Fibroblast of skin of left quadriceps (primary cell): ENCODE measurements at regions not wholly inside any gene's neighbourhood (a gene's known extent, or its start where the extent isn't known, plus 50 kb on each side); places are given as distances from the start of the nearest gene placed in this dataset.

Experiments
- DNase-seq, 2 experiments: peaks; one replicate each; pipeline ENCODE4 v3.0.0-alpha.2; 2013; ENCODE audit warnings: low read depth in 2 of 2

DNA sequence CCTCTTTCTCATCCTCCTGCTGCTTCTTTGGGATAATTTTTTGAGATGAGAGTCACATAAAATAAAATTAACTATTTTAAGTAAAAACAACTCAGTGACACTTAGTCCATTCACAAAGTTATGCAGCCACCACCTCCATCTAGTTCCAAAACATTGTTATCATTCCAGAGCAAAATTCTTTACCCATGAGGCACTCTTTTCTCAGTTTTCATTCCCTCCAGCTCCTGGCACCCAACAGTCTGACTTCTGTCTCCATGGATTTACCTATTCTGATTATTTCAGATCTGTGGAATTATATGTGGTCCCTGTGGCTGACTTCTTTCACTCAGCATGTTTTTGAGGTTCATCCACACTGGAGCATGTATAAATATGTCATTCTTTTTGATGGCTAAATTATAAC lies 239.9 kb upstream of the DYNLRB2 start:
- DNase-seq, result peak; percentile 59 to 64

DNA sequence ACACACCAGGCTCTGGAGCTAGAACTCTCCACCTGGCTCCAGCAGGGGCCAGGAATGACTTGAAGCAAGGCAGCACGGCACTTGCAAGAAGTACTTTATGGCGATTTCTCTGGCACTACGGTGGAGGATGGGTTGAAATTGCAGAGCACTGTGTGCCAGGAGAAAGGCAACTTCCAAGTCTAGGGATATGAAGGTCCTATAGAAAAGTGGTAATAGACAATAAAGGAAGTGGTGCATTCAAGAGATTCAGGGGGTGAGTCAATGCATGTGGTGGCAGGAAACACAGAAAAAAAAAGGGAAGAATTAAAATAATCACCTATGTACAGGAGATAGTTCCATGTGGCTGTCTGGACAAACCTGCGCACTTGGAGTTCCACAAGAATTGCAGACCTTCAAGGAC lies 240.3 kb upstream of the DYNLRB2 start:
- no peak for DNase-seq

DNA sequence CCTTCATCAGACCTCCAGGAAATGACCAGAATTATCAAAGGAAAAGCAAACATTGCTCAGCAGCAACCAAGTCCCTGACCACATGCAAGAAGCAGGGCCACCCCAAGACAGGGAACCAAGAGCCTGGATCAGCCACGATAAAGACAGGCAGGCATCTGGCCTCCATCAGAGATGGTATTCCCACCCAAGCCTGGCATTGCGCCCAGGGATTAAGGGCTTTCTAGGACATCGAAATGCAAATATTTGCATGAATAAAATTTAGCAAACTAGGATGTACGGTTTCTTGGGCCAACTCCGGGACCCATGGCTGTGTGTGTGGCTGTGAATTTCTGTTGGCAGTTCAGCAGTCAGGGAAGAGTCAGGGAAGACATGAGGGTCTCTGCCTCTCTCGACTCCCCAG lies 241.4 kb upstream of the DYNLRB2 start:
- peak in 1 of 2 experiments; percentile 46 for DNase-seq

DNA sequence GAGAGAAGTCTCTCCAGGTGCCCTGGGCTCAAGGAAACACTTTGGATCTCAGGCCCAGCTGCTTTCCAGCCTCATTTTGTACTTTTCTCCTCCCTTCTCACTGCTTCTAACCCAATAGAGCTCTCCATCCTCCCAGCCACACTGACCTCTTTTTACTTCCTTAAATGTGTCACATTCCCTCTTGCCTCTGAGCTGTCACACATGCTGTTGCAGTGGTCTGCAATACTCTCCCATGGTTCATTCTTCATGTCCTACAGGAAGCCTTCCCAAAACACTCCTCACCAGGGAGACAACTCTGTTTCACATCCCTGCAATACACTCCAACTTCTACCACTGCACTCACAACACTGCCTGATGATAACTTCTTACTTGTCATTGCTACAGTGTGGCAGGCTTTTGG lies 242.1 kb upstream of the DYNLRB2 start:
- DNase-seq, result no peak

DNA sequence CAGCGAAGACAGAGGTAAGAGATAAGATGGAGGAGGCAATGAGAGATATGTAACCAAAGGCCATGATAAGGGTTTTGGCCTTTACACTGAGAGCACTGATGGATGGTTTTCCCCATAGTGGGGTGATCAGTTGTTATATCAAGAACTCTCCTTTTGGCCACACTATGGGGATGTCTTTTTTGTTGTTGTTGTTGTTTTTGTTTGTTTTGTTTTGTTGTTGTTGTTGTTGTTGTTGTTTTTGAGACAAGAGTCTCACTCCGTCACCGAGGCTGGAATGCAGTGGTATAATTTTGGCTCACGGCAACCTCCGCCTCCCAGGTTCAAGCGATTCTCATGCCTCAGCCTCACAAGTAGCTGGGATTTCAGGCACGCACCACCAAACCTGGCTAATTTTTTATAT lies 244.8 kb upstream of the DYNLRB2 start:
- no peak for DNase-seq

DNA sequence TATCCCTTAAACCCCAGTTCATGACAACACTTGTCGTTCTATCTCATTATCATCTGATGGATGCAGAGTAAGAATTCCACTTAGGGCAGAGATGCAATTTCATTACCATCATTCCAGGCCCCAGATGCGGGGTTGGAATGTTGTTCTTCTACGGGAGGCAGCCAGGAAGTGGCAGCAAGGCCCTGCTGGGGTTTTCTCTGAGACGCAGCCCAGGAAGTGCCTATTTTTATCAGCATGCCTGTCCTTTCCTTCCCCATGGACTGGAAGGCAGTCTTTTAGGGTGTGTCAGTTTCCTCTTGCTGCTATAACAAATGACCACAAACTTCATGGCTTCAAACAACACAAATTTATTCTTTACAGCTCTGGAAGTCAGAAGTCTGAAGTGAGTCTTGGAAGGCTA lies 246.6 kb upstream of the DYNLRB2 start:
- DNase-seq, result no peak

DNA sequence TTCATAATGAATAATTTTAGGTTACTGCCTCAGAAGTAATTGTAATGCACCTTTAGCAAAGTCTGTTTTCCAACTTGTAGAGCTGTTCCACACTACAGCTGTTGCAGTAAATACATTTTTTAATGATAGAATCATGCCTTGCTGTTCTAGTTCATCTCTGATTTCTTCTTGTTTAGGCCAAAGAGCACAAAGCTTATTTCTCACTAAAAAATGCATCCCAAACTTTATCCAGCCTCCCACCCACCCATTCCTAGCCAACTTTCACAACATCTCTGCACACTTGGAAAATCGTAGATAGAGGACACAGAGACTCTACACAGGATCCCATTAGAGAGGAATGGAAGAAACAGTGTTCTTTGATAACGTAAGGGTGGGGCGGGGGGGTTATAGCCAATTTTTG lies 252.2 kb upstream of the DYNLRB2 start:
- DNase-seq, result no peak

DNA sequence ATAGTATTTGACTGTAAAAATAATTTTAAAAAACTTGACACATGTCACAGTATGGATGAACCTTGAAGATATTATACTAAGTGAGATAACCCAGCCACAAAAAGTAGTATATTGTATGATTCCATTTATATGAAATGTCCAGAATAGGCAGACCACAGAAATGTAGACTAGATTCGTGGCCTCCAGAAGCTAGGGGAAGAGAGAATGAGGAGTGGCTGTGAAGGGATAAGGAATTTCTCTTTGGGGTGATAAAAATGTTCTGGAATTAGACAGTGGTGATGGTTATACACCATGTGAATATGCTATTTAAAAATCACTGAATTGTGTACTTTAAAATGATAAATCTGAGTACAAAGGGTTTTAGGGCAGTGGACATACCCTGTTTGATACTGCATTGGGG lies 253.1 kb upstream of the DYNLRB2 start:
- no peak for DNase-seq

DNA sequence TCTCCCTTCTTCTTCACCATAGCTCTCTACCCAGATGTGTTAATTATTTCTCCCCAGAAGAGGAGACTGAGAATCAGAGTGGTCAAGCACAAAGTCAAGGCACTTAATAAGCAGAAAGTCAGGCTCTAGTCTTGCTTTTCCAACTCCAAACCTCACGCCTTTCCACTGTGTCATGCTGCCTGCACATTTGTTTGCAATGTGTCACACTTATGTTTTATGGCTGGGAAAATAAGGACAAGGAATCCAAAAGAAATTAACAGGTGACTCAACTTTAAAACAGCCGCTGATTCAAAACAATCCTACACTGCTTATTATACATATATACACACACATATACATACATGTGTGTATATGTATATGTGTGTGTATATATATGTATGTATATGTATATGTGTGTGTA lies 255.7 kb upstream of the DYNLRB2 start:
- peak; percentile 63 for DNase-seq

DNA sequence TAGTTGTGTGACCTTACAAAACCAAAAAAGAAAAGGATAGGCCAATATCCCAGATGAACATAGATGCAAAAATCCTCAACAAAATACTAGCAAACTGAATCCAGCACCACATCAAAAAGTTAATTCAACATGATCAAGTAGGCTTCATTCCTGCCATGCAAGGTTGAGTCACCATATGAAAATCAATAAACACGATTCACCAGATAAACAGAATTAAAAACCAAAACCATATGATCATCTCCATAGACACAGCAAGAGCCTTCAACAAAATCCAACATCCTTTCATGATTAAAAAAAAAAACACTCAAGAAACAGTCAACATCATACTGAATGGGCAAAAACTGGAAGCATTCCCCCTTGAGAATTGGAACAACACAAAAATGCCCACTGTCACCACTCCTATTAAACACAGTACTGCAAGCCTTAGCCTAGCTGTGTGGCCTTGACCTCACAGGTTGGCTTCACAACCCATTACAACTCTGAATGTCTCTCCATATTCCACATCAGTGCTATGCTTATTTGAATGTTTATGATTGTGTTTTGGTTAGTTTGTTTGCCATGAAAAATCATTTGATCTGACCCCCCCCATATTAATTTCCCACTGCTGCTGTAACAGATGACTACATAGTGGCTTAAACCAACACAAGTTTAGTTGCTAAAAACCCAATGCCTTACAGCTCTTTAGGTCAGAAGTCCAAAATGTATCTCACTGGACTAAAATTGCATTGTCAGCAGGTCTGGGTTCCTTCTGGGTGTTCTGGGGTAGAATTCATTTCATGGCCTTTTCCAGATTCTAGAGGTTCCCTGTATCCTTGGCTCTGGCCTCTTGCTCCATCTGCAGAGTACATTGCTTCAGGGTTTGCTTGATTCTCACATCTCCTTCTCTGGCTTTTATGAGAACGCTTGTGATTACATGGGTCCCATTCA lies 257.1 kb upstream of the DYNLRB2 start:
- no peak for DNase-seq

DNA sequence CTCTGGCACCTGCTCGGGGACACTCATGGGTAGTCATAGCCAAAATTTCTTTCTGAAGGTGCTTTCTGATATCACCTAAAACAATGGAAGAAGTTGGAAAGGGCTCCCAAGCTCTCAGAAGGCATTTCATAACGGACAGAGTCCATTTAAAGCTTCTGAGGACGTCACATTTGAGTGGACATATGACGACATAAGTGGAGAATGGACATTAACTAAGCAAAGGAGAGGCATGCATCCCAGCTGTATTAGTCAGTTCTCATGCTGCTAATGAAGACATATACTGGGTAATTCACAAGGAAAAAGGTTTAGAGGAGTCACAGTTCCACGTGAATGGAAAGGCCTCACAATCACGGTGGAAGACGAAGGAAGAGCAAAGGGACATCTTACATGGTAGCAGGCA lies 260.2 kb upstream of the DYNLRB2 start:
- DNase-seq, result no peak

DNA sequence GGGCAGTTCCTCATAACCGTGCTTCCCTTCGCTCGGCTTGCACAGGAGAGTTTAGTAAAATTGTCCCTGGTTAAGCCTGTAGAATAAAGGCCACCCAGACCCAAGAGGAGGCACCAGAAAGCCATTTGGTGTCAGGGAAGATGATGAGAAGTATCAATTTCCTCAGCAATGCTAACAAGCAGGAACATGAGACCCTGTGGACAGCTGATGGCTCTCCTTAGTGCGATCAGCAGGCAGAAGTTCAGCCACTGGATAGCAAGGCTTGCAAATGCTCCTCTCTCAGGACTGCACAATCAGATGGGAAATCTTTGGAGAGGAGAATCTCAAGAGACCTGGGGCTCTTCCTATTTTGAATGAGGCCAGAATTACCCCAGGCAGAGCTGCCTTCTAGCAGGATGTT lies 261.1 kb upstream of the DYNLRB2 start:
- DNase-seq, result no peak

DNA sequence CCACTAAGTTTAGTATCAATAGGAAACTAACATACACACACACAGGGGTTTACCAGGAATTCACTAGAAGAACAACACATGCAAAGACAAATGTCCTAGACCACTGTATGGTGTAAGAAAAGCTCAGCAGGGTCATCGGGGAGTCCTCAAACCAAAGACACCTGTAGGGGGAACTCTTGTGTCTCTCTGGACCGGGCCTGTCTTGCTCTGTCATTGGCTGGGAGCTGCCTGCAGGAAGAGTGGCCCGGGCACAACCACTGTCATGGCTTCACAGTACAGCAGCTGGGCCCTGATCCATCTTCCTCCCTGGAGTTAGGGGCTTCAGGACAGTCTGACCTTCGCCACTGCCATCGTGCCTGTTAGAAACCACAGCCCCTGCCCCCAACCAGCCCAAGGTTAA lies 263.6 kb upstream of the DYNLRB2 start:
- DNase-seq, result no peak

DNA sequence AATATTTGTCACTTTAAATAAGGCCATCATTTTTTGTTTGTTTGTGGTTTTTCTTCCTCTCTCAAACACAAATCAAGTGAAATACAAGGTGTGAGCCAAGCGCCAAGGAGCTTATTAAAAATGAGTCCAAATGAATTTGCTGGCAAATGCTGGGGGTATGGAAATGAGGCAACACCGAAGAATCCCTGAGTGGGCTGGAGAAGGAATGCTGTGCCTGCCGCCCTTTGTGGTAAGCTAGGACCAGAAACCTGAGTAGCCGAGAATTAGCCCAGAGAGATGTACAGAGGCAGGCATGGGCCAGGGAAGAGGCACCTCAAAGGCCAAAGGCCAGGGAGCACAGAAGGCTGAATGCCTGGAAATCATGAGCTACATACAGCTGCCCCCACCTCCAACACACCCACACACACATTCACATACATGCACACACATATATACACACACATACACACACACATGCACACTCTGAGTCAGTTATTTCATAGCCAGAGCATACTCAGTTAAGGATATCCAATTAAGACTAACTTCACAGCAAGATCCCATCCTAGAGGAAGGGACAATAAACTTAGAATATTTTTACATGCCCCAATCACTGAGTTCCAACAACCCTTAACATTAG lies 266.1 kb upstream of the DYNLRB2 start:
- peak; percentile 60 to 61 for DNase-seq

DNA sequence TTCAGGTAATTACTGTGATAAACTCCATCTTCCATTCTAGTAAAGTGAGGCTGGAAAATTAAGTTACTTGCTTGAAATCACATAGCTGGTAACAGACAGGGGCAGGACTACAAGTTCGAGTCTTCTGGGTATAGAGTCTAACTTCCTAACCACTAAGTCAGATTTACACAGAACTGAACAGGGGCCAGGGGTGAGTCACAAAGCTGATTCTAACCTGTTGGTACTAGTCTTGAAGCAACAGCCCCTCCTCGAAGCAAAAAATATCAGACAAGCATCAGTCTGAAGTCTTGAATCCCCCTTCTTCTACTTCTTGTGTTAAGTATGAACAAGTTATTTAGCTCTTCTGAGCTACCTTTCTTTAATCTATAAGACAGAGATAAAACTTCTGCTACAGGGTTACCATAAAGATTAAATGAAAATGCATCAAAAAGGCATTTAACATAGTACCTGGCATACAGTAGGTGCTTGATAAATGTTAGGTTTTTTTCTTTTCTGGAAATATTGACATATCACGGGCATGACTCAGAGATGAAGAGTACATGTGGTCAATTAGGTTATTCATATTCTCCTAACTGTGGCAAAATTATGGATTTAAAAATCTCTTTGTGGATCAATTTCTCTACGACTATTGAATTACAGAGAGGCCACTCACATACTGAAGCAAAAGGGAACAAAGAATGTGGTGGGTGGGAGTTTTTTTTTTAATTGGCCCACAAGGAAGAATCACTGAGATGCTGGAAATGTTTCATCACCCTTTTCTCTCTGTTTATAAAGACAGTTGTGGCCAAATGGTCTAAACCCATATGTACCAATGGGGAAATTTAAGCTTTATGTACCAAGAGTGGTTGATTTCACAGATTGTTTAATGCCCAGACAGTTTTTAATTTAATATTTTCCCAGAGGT lies 266.9 kb upstream of the DYNLRB2 start:
- DNase-seq, result peak; percentile 56 to 62

DNA sequence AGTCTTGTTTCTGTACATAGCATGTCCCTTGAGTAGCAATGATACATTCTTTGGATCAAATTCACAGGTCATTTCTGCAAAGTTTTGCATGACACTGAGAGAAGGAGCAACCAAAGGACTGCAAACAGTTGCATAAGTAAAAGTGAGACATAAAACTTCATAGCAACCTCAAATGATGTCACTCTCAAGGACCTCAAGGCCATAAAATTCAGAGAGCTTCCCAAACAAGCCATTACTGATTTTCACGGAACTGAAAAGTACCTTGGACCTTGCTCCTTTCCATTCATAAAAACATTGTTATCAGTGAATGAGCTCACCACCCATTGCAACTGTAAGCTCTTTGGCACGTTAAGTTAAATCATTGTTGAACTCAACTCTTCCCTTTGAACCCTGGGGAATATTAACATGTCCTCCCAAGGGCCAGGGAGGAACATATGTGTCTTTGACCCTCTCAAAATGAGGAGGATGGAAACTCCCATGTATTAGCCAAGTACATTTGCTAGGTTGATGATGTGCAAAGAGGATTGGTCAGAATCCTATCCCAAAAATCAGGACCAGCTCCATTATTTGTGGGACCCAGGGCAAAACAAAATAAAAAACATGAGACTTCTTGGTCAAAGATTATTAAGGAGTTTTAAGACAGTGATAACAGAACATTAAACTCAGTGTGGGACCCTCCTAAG lies 275.0 kb upstream of the DYNLRB2 start:
- no peak for DNase-seq

DNA sequence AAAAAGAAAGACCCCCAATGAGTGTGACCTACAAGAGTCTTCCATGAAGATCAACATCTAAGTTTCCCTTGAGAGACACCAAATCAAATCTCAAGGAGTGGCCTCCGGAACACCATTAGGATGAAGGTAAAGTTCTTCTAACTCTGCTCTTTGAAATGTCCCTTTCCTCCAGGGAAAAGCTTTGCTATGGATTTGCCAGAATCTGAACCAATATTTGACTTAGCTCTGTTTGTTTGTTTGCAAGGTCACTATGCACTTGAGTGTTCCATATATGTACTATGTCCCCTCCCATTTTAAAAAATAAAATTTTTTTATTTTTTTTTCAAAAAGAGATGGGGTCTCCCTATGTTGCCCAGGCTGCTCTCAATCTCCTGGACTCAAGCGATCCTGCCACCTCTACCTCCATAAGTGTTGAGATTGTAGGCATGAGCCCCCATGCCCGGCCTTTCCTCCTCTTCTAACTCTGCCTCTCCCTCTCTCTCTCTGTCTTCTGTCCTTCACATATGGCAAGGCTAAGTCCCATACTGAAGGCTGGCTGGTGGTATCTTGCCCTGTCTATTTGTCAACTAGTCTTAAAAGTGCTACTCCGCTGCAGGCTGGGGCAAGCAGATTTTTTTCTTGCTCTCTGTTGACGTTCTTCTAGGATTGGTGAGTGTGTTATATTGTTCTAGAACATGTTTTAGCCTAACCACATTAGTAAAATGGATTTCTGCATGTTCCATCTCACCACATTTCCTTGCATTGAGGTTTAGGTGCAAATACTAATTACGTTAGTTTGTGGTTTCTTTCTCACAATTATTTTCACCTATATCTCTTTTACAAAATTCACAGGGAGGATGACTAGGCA lies 276.7 kb upstream of the DYNLRB2 start:
- no peak for DNase-seq

DNA sequence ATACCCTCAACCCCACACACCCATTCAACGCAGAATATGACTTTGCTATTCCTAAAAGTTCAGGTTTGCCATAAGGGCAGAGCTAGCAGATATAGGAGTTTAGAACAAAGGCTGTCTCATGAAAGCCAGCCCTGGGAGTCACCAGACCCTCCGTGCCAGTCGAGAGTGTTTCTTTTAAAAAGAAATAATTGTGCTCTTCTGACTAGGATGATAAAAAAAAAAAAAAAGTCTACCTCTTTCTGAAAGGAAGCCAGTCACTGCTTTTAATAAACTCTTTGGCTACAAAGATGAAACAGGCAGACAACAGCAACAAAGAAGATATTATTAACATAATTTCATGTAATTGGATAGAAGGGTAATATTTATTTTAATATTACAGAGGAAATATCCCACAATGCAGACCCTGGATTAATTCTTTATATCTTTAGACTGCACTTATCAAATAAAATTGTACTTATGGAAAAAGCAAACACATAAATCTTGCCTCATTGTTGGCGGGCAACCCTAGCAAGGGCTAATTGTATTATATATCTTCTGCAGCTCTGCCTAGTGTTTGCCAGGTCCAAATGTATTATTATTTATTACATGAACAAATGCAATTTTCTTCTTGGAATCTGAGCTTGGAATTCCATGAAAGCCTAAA lies 277.5 kb upstream of the DYNLRB2 start:
- no peak for DNase-seq

DNA sequence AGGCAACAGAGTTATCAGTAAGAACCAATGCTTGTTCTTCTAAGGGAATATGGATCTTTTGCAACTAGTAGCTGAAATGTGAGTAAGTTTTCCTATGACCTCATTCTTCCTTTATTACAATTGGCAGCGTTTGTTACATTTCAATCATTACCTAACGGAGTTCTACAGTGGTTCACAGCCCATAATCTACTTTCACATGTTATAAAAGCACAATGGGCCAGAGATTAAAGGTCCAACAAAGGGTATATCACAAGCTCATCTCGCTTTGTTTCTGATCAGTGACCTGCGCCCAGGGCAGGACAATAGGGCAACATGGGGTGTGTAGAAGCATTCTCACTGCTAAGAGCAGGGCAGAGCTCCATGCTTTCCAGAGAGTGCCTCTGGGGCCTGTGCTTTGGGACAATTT lies 279.9 kb upstream of the DYNLRB2 start:
- no peak for DNase-seq

DNA sequence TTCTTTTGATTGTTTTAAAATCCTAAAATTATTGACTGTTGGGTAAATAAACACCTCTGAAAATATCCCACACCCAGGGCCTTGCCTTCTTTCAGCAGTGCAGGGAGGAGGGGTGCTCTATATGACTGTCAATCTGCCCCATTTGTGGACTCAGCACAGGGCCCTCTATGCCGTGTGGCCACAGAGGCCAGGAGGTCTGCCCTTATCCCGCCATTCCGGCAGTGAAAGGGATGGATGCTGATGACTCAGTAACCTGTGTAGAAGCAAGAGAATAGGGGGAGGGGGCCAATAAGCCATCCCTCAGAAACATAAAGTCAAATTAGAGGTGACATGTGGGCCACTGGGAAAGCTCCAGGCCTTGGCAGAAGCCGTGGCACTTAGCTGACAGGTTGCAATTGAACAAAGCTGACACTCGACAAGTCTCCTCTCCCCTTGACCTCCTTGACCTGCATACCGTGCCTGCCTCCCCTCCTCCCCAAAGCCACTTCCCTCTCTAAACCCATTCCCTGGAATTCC lies 281.4 kb upstream of the DYNLRB2 start:
- DNase-seq, result no peak
